NCI-H1105 (cell line): ENCODE measurements at regions not wholly inside any gene's neighbourhood (a gene's known extent, or its start where the extent isn't known, plus 50 kb on each side); places are given as distances from the start of the nearest gene placed in this dataset.
"Not testable (repeated sequence)": the region's sequence is repeated elsewhere in the genome, so short reads cannot be mapped to it uniquely, and the experiment has no call there.

Source experiments
- DNase-seq: peaks from one replicate; lab custom pipeline; 2025; lab: John Stamatoyannopoulos, UW

GRCh38 chr5:126054577-126055347, 368.4 kb upstream of the GRAMD2B start:
- peak; percentile 15 for DNase-seq

GRCh38 chr5:126055348-126055729, 367.9 kb upstream of the GRAMD2B start:
- DNase-seq: peak; percentile 46

GRCh38 chr5:126056352-126056751, 366.9 kb upstream of the GRAMD2B start:
- DNase-seq: no peak

- DNase-seq: no peak
These were observed 366.2 kb upstream of the GRAMD2B start for GRCh38 chr5:126056851-126057622.

GRCh38 chr5:126058392-126058791, 364.8 kb upstream of the GRAMD2B start:
- not testable (repeated sequence) for DNase-seq

GRCh38 chr5:126062398-126063221, 360.6 kb upstream of the GRAMD2B start:
- no peak for DNase-seq

GRCh38 chr5:126065061-126065460, 358.1 kb upstream of the GRAMD2B start:
- DNase-seq: no peak

GRCh38 chr5:126066836-126067235, 356.4 kb upstream of the GRAMD2B start:
- no peak for DNase-seq

- no peak for DNase-seq
These were observed 355.8 kb upstream of the GRAMD2B start for GRCh38 chr5:126067404-126067803.

- DNase-seq: no peak
These were observed 353.9 kb upstream of the GRAMD2B start for GRCh38 chr5:126069329-126069728.

- no peak for DNase-seq
These were observed 352.7 kb upstream of the GRAMD2B start for GRCh38 chr5:126070481-126070880.

GRCh38 chr5:126074538-126074937, 348.7 kb upstream of the GRAMD2B start:
- no peak for DNase-seq

- DNase-seq: no peak
These were observed 343.9 kb upstream of the GRAMD2B start for GRCh38 chr5:126079266-126079665.

- no peak for DNase-seq
These were observed 342.0 kb upstream of the GRAMD2B start for GRCh38 chr5:126081209-126081608.

- no peak for DNase-seq
These were observed 330.2 kb upstream of the GRAMD2B start for GRCh38 chr5:126093041-126093440.

- DNase-seq: no peak
These were observed 329.5 kb upstream of the GRAMD2B start for GRCh38 chr5:126093718-126094117.

- DNase-seq: no peak
These were observed 328.2 kb upstream of the GRAMD2B start for GRCh38 chr5:126094991-126095390.

GRCh38 chr5:126096442-126097006, 326.7 kb upstream of the GRAMD2B start:
- no peak for DNase-seq

GRCh38 chr5:126097876-126098275, 325.3 kb upstream of the GRAMD2B start:
- no peak for DNase-seq

- no peak for DNase-seq
These were observed 324.7 kb upstream of the GRAMD2B start for GRCh38 chr5:126098330-126099017.

- no peak for DNase-seq
These were observed 324.1 kb upstream of the GRAMD2B start for GRCh38 chr5:126099077-126099476.

GRCh38 chr5:126100767-126101166, 322.4 kb upstream of the GRAMD2B start:
- DNase-seq: no peak
